Keratinocyte (primary cell): ENCODE measurements at regions not wholly inside any gene's neighbourhood (a gene's known extent, or its start where the extent isn't known, plus 50 kb on each side); places are given as distances from the start of the nearest gene placed in this dataset.

ENCODE experiments used
- DNase-seq: peaks from one replicate; pipeline ENCODE4 v3.0.0-alpha.2; 2011; ENCODE audit warnings: low read depth, missing footprints, low spot score
- FAIRE-seq: peaks from 2 replicates; lab custom pipeline; 2011; peaks lifted over from hg19 to GRCh38; lab: Jason Lieb, UNC
- H2AFZ ChIP-seq: 2 replicates; pipeline ENCODE4 v1.6.0; 2012; ENCODE audit warnings: low read length, control low read depth, inconsistent platforms; ENCODE audit not compliant: control insufficient read depth
- H3K27ac ChIP-seq: 2 replicates; pipeline ENCODE4 v1.5.1; 2011; ENCODE audit warnings: low read length; ENCODE audit not compliant: control insufficient read depth, insufficient read depth
- H3K27me3 ChIP-seq: 3 replicates; pipeline ENCODE4 v1.6.0; 2011; ENCODE audit warnings: low read length; ENCODE audit not compliant: control insufficient read depth, insufficient read depth; ENCODE audit errors: extremely low read depth
- H3K36me3 ChIP-seq, 2 experiments: 2 replicates in 1 of 2; 3 replicates in 1 of 2; pipeline ENCODE4 v1.5.1; 2011; ENCODE audit warnings: low read length in 2 of 2, mild to moderate bottlenecking in 1 of 2; ENCODE audit not compliant: control insufficient read depth in 2 of 2, insufficient read depth in 2 of 2; ENCODE audit errors: extremely low read depth in 1 of 2
- H3K4me1 ChIP-seq: 3 replicates; pipeline ENCODE4 v1.5.1; 2011; ENCODE audit warnings: low read length; ENCODE audit not compliant: control insufficient read depth, insufficient read depth; ENCODE audit errors: extremely low read depth
- H3K4me2 ChIP-seq: 3 replicates; pipeline ENCODE4 v1.6.0; 2011; ENCODE audit warnings: low read depth, low read length; ENCODE audit not compliant: control insufficient read depth, insufficient read depth; ENCODE audit errors: extremely low read depth
- H3K4me3 ChIP-seq, 3 experiments: fragments of 200-600 bp in 1 of 3; sonication (generic) in 1 of 3; 2 replicates in 2 of 3; 3 replicates in 1 of 3; pipeline ENCODE4 v1.5.1; 2011 to 2016; ENCODE audit warnings: low read length in 3 of 3, mild to moderate bottlenecking in 3 of 3, control low read depth in 2 of 3, inconsistent platforms in 1 of 3, low read depth in 1 of 3, mixed read lengths in 1 of 3, mixed run types in 1 of 3, moderate library complexity in 1 of 3; ENCODE audit not compliant: control insufficient read depth in 2 of 3, insufficient read depth in 2 of 3; ENCODE audit errors: extremely low read depth in 1 of 3
- H3K79me2 ChIP-seq: 2 replicates; pipeline ENCODE4 v1.6.0; 2012; ENCODE audit warnings: low read length; ENCODE audit not compliant: control insufficient read depth, insufficient read depth
- H3K9ac ChIP-seq: 3 replicates; pipeline ENCODE4 v1.6.0; 2011; ENCODE audit warnings: low read length; ENCODE audit not compliant: control insufficient read depth, insufficient read depth; ENCODE audit errors: extremely low read depth
- H3K9me1 ChIP-seq: 3 replicates; pipeline ENCODE4 v1.6.0; 2011; ENCODE audit warnings: low read length; ENCODE audit not compliant: control insufficient read depth, insufficient read depth; ENCODE audit errors: extremely low read depth
- H3K9me3 ChIP-seq: 2 replicates; pipeline ENCODE4 v1.5.1; 2012; ENCODE audit warnings: low read depth, low read length; ENCODE audit not compliant: control insufficient read depth
- H4K20me1 ChIP-seq: 3 replicates; pipeline ENCODE4 v1.6.0; 2011; ENCODE audit warnings: low read length; ENCODE audit not compliant: control insufficient read depth, insufficient read depth; ENCODE audit errors: extremely low read depth
- CTCF ChIP-seq, 3 experiments: IDR thresholded peaks in 1 of 3; conservative IDR thresholded peaks in 1 of 3; optimal IDR thresholded peaks in 1 of 3; 2 replicates in 2 of 3; 3 replicates in 1 of 3; pipeline versions ENCODE3 to v1.5.1; 2011; ENCODE audit warnings: low read length in 3 of 3, mild to moderate bottlenecking in 3 of 3, moderate library complexity in 2 of 3, control low read depth in 1 of 3, inconsistent platforms in 1 of 3; ENCODE audit not compliant: insufficient read depth in 2 of 3; ENCODE audit errors: extremely low read depth in 1 of 3
- EZH2 ChIP-seq: IDR thresholded peaks from one replicate; pipeline ENCODE4 v1.6.1; 2012; ENCODE audit warnings: inconsistent platforms, mild to moderate bottlenecking, low read length, moderate library complexity
- dilution Hi-C: fragments of 300-500 bp; cut with MboI; formaldehyde crosslinking; loops from one replicate; pipeline ENCODE4 v1.7.0; 2020; ENCODE audit warnings: low sequenced_read_pairs; ENCODE audit not compliant: extremely low pct_ligation_motif_present

GRCh38 chr2:109046925-109047508 is 58.0 kb upstream of the EDAR start:
- FAIRE-seq (no peak), DNase-seq (no peak)
- dilution Hi-C loops: no loop called here
- no peaks in the 10 kb centered on the region for H3K79me2 ChIP-seq
- no peak overlapping the region for H3K27ac ChIP-seq
- H3K4me3 ChIP-seq: no peak overlapping the region
- H2AFZ ChIP-seq: no peak overlapping the region
- no peaks in the 10 kb centered on the region for H3K4me1 ChIP-seq
- no peaks in the 10 kb centered on the region for H4K20me1 ChIP-seq
- no peaks in the 10 kb centered on the region for H3K27me3 ChIP-seq
- no peaks in the 10 kb centered on the region for H3K36me3 ChIP-seq
- H3K9me3 ChIP-seq: no peaks in the 10 kb centered on the region
- no peaks in the 10 kb centered on the region for H3K9me1 ChIP-seq
- TF ChIP-seq CTCF (optimal IDR thresholded peaks at IDR 0.05 in 1 of 3, IDR thresholded peaks at IDR 0.05 in 1 of 3, conservative IDR thresholded peaks at IDR 0.05 in 1 of 3; ENCODE audit: extremely low read depth in 1 of 3, insufficient read depth in 2 of 3, low read length in 3 of 3): peak in 1 of 3 experiments; percentile 48
- TF ChIP-seq EZH2: no peak
- H3K9ac ChIP-seq: no peak overlapping the region
- no peak overlapping the region for H3K4me2 ChIP-seq

GRCh38 chr2:109045505-109045904 is 56.5 kb upstream of the EDAR start:
- H3K9me3 ChIP-seq: no peaks in the 10 kb centered on the region

More at GRCh38 chr2:109045505-109045904, 56.5 kb upstream of the EDAR start:
- Histone ChIP-seq H2AFZ (no peak overlapping the region), H3K27ac (no peak overlapping the region), H3K9me1 (no peaks in the 10 kb centered on the region), H3K4me3 (no peak overlapping the region), H3K4me1 (no peaks in the 10 kb centered on the region), H3K27me3 (no peaks in the 10 kb centered on the region), H3K36me3 (no peaks in the 10 kb centered on the region), H4K20me1 (no peaks in the 10 kb centered on the region), H3K79me2 (no peaks in the 10 kb centered on the region), H3K4me2 (no peak overlapping the region), H3K9ac (no peak overlapping the region)
- DNase-seq (no peak), FAIRE-seq (no peak)
- TF ChIP-seq EZH2 (no peak), CTCF (optimal IDR thresholded peaks at IDR 0.05 in 1 of 3, IDR thresholded peaks at IDR 0.05 in 1 of 3, conservative IDR thresholded peaks at IDR 0.05 in 1 of 3; ENCODE audit: extremely low read depth in 1 of 3, insufficient read depth in 2 of 3, low read length in 3 of 3) (no peak)
- dilution Hi-C loops: no loop called here
